Heart left ventricle (tissue), 16 donors: ENCODE measurements at regions not wholly inside any gene's neighbourhood (a gene's known extent, or its start where the extent isn't known, plus 50 kb on each side); places are given as distances from the start of the nearest gene placed in this dataset.

ENCODE experiments used
- ATAC-seq, 4 donors: fragments of 200-7000 bp; cut with Tn5 transposase; one replicate each; pipeline ENCODE4 v1.9.1; 2020 to 2022; ENCODE audit warnings: moderate library complexity in 4 of 4, mild to moderate bottlenecking in 3 of 4, moderate number of reproducible peaks in 1 of 4
- DNase-seq, 5 donors: peaks; one replicate each; pipeline ENCODE4 v3.0.0-alpha.2; 2020
- H3K27ac ChIP-seq, 12 donors: fragments of 200-600 bp; sonication (generic) in 4 of 12; one replicate each; pipeline versions ENCODE4 v1.5.0 to v1.8.0; 2016 to 2022; ENCODE audit warnings: mild to moderate bottlenecking in 2 of 12
- H3K27me3 ChIP-seq, 9 donors: fragments of 200-600 bp; sonication (generic) in 2 of 9; one replicate each; pipeline versions ENCODE4 v1.5.1 to v1.8.0; 2016 to 2022; ENCODE audit warnings: mild to moderate bottlenecking in 3 of 9
- H3K36me3 ChIP-seq, 9 donors: fragments of 200-600 bp; sonication (generic) in 2 of 9; one replicate each; pipeline versions ENCODE4 v1.5.0 to v1.8.0; 2018 to 2022; ENCODE audit warnings: mild to moderate bottlenecking in 2 of 9
- H3K4me1 ChIP-seq, 12 donors: fragments of 200-600 bp; sonication (generic) in 4 of 12; one replicate each; pipeline versions ENCODE4 v1.5.0 to v1.8.0; 2016 to 2022; ENCODE audit warnings: mild to moderate bottlenecking in 3 of 12
- H3K4me3 ChIP-seq, 12 donors: fragments of 200-600 bp; sonication (generic) in 4 of 12; one replicate each; pipeline versions ENCODE4 v1.5.0 to v1.8.0; 2017 to 2022; ENCODE audit warnings: mild to moderate bottlenecking in 9 of 12, moderate library complexity in 4 of 12
- H3K9me3 ChIP-seq, 12 donors: fragments of 200-600 bp; sonication (generic) in 4 of 12; one replicate each; pipeline versions ENCODE4 v1.5.0 to v1.8.0; 2016 to 2022; ENCODE audit warnings: mild to moderate bottlenecking in 1 of 12
- CTCF ChIP-seq, 12 donors: fragments of 200-600 bp; sonication (generic) in 4 of 12; IDR thresholded peaks; one replicate each; pipeline versions ENCODE4 v1.5.0 to v1.8.0; 2018 to 2022; ENCODE audit warnings: antibody characterized with exemption in 12 of 12, mild to moderate bottlenecking in 5 of 12
- POLR2A ChIP-seq, 2 donors: fragments of 450-650 bp; IDR thresholded peaks; one replicate each; pipeline ENCODE4 v1.6.1; 2017; ENCODE audit warnings: antibody characterized with exemption in 2 of 2, mild to moderate bottlenecking in 2 of 2, moderate library complexity in 2 of 2
- WGBS, 4 donors: extraction: QIAGEN DNeasy Blood & Tissue Kit in 2 of 4; methylation state at CpG; one replicate each; pipeline versions ENCODE4 v1.1.5 to v1.1.7; 2013 to 2018; 5-methylcytosine and 5-hydroxymethylcytosine counted together
- intact Hi-C, 10 donors: fragments of 100-400 bp; cut with DNase I; formaldehyde crosslinking; loops; one replicate each; pipeline versions ENCODE4 v1.11.1 to v1.14.2; 2022
- donor health status: ischemic (EF 13 %, LVEDD 7.1; RV severe dilation, severe dysfunction).
- donor health status: healthy with polysubstance abuse.
- donor health status: DM: no; HTN: yes; CAD: no.
- donor health status: DM: no; HTN: no; CAD: no.
- donor health status: ischemic (EF 25% LVEDD 6.9; RV normal size, moderate dysfunction).
- donor health status: ischemic (EF 25% LVEDD 5.7; RV mildly dilated, moderate dysfunction).
- donor health status: healthy.
- donor health status: DM: yes; HTN: yes; CAD: no.
- donor health status: ischemic (EF 35%, LVEDD 5.7; RV mildly dilated, moderate dysfunction).
- donor health status: nonischemic (EF 11% LVEDD 7.7; RV severe dilation, severe dysfunction).
- donor health status: DM: yes; HTN: yes; CAD: no.
- donor health status: PGD.
- donor health status: ischemic (EF 29% LVEDD 5.4; RV normal size, mild dysfunction).
- donor health status: nonischemic (EF 23%, LVEDD 6.1; RV moderate dilation, normal function).

GRCh38 chr2:67012165-67012564 is 385.0 kb upstream of the ETAA1 start:
- DNase-seq (no peak), ATAC-seq (no peak)
- intact Hi-C loops = no loop called here
- Histone ChIP-seq H3K36me3 (no peaks in the 10 kb centered on the region), H3K4me1 (no peaks in the 10 kb centered on the region), H3K27me3 (no peaks in the 10 kb centered on the region), H3K27ac (no peak overlapping the region), H3K9me3 (no peaks in the 10 kb centered on the region), H3K4me3 (no peak overlapping the region)
- WGBS, 4 donors = 89 to 100% (median 96%) methylated on average over 1 of the region's 1 CpG
- TF ChIP-seq POLR2A (IDR thresholded peaks at IDR 0.05) = no peak
- TF ChIP-seq CTCF (IDR thresholded peaks at IDR 0.05) = no peak

GRCh38 chr2:67013821-67014220 is 383.3 kb upstream of the ETAA1 start:
- no peak for DNase-seq
- intact Hi-C loops = no loop called here
- ATAC-seq = no peak
- Histone ChIP-seq H3K4me3 (no peak overlapping the region), H3K27me3 (no peaks in the 10 kb centered on the region), H3K9me3 (peaks cover 0 to 5% (median 0%) of the 10 kb centered on the region in 12 donors), H3K4me1 (no peaks in the 10 kb centered on the region), H3K27ac (no peak overlapping the region), H3K36me3 (no peaks in the 10 kb centered on the region)
- 0 to 51% (median 38%) methylated on average over 1 of the region's 1 CpG for WGBS, 4 donors
- TF ChIP-seq CTCF (IDR thresholded peaks at IDR 0.05) (no peak), POLR2A (IDR thresholded peaks at IDR 0.05) (no peak)

- TF ChIP-seq POLR2A (IDR thresholded peaks at IDR 0.05) = no peak
- no peak for TF ChIP-seq CTCF (IDR thresholded peaks at IDR 0.05)
- no peak for ATAC-seq
- intact Hi-C loops = no loop called here
- no peak for DNase-seq
- H3K4me1 ChIP-seq = no peaks in the 10 kb centered on the region
- H3K9me3 ChIP-seq = peaks cover 0 to 6% (median 0%) of the 10 kb centered on the region in 12 donors
- no peak overlapping the region for H3K4me3 ChIP-seq
- no peak overlapping the region for H3K27ac ChIP-seq
- H3K27me3 ChIP-seq = no peaks in the 10 kb centered on the region
- no peaks in the 10 kb centered on the region for H3K36me3 ChIP-seq
These were observed 381.5 kb upstream of the ETAA1 start for GRCh38 chr2:67015681-67016080.

- Histone ChIP-seq H3K4me3 (no peak overlapping the region), H3K27ac (no peak overlapping the region), H3K36me3 (no peaks in the 10 kb centered on the region), H3K4me1 (no peaks in the 10 kb centered on the region), H3K9me3 (peaks cover 0 to 6% (median 0%) of the 10 kb centered on the region in 12 donors), H3K27me3 (no peaks in the 10 kb centered on the region)
- 69 to 93% (median 90%) methylated on average over 1 of the region's 1 CpG for WGBS, 4 donors
- no peak for TF ChIP-seq CTCF (IDR thresholded peaks at IDR 0.05)
- no peak for TF ChIP-seq POLR2A (IDR thresholded peaks at IDR 0.05)
- intact Hi-C loops = no loop called here
- DNase-seq (no peak), ATAC-seq (no peak)
These were observed 378.8 kb upstream of the ETAA1 start for GRCh38 chr2:67018301-67018700.
